HG03280 (cell line): ENCODE measurements at regions not wholly inside any gene's neighbourhood (a gene's known extent, or its start where the extent isn't known, plus 50 kb on each side); places are given as distances from the start of the nearest gene placed in this dataset.

Source experiments
- ATAC-seq: cut with Tn5 transposase; IDR thresholded peaks from one replicate; pipeline ENCODE4 v1.9.1; 2021; ENCODE audit warnings: mild to moderate bottlenecking, moderate library complexity; ENCODE audit not compliant: unreplicated experiment

DNA sequence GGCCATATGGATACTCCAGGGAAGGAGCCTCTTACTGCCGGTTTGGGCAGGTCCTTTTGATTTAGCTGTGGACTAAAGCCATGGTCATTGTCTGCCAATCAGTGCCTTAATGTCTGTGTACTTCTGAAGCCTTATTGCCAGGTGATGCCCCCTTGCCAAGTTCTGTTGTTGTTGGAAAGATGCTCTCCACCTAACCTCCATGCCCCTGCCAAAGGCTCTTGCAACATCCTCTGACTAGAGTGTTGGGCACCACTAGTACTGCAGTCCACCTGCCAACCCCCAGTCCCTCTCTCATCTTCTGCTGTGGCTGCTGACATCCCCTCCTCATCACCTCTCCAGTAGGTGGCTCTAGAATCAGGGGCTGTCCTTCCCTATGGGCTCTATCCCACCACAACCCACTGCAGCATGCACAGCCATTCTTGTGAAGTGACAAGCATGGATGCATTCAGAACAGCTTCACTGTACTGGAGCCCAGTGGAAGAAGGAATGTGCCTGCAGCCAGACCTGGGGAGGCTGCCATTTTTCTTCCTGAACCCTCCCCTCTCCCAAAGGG lies 375.3 kb upstream of the CDH5 start:
- no peak for ATAC-seq

- no peak for ATAC-seq
These were observed 376.5 kb upstream of the CDH5 start for GRCh38 chr16:65989861-65990604.

DNA sequence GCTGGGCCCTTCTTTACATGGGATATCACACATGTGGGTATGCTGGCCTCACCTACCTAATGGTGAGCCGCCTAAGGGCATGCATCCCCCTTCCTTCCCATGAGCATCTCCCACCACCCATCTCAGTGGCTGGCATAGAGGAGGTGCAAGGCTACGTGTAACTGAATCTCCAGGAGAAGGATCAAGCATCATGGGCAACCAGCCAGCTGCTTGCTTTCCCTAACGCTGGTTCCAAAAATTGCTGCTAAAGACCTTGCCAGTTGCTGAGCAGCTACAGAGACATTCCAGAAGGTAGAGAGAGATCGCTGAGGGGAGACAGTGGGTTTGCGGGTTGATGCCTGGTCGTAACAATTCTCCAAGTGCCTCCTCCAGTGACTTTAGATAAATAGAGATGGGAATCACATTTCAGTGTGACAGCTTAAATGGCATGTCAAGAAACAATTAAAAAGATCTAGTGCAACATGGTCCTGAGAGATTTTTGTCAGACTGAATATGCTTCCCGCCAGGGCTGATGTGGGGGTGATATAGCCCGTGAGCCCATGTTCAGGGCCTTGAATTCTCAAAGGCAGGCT lies 378.4 kb upstream of the CDH5 start:
- ATAC-seq: no peak

DNA sequence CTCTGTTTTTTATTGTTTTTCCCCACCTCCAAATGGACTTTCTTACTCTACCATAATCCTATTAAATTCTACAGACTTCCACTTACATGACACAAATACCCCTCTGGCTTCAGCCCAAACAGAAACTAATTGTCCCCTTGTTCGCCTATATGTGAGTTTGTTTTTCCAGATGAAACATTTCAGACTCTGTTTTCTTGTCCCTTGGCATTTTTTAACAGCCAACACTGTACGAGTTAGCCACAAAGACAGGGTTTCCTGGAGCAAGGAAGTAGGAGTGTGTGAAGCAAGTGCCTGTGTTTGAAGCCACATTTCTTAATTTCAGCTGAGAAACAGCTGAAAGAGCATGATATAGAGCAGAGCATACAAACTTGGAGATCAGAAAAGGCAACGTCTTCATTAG lies 382.2 kb upstream of the CDH5 start:
- no peak for ATAC-seq

DNA sequence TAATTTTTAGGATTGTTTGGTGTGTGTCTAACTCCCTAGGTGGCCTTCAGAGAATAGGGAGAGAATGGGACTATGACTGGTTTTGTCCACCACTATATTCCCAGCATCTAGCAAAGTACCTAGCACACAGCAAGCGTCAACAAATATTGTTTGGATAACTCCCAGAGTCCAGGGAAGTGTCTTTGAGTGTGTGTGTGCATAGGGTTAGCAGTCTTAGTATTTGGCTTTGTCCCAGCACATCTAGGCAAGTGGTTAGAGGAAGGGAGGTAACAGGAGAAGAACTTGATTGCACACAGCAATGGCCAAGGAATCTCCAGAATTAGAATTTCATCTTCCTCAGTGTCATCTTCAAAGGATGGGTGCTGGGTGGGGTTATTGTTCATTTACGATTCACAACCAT lies 385.4 kb upstream of the CDH5 start:
- ATAC-seq: no peak

DNA sequence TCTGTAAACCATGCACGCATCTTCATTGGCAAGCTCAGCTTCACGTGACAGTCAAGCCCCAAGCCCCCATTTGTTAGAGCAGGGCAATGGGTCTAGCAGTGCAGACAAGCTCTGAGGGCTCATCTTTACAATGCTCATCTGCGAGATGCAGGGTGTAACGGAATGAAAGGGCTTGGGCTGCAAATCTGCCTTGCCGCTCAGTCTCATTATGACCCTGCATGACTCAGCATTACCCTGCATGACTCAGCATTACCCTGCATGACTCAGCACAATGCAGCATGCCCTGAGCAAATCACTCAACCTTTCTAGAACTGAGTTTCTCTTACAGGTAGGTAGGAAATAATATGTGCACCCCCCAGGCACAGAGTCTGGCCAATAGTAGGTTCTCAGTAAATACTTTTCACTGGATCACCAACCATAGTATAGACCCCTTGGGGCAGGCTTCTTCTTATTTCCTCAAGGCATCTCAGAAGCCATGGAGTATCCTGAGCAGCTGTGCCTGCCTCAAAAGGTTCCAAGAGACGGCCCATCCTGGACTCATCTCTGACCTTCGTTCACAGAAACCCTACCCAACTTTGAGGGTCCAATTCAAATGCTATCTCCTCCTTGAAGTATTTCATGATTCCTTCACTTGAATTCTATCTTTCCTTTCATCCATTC lies 391.3 kb upstream of the CDH5 start:
- no peak for ATAC-seq

DNA sequence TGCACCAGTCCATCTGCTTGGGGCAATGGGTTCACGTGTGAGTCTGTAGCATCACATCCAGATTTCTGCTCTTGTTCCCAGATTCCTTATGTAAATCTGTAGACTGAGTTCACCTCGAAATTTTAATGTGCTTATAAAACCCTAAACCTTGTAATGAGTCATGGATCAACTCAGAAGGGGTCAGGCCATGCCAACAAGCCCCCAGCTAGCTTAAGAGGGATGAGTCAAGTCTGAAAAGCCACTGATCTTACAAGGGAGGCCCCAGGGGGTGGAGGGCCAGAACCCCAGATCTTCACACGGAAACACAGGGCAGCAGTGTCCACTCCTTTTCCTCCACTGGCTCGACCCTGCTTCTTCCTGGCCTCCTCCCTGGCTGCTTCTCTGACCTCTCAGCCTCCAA lies 399.1 kb upstream of the CDH5 start:
- no peak for ATAC-seq

DNA sequence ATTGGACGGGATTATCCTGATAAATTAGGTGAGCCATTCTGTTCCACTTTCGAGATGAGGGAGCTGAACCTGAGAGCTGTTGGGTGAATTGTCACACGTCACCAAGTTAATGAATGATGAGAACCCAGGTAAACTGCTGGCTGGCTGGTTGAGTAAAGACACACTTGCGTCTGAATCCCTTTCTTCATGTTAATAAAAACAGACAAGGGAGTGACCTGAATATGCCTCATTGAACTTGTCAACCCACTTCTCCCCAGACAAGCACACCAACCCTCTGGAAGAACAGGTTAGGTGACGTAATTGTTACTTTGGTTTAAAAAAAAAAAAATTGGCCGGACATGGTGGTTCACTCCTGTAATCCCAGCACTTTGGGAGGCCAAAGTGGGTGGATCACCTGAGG lies 400.9 kb upstream of the CDH5 start:
- ATAC-seq: no peak

GRCh38 chr16:65964752-65965151 lies 401.7 kb upstream of the CDH5 start:
- ATAC-seq: no peak

DNA sequence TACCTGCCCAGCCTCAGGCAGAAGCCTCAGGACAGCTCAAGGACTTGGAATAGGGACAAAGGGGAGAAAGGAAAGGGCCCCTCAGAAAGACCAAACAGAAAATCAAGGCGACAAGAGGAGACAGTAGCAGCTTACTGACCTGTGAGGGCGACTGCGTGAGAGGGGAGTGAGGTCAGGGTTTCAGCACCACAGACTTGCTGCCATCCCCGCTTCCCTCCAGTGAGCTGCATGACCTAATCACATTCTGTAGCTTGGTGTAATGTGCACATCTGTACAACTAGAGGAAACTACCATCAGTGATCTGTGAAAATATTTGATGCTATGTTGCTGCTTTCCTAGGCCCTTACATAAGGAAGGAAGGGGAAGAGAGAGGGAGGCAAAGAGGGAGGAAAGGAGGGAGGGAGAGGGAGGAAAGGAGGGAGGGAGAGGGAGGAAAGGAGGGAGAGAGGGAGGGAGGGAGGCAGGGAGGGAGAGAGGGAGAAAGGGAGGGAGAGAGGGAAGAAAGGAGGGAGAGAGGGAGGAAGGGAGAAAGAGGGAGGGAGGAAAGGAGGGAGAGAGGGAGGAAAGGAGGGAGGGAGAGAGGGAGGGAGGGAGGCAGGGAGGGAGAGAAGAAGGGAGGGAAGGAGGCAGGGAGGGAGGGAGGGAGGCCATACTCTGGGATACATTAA lies 404.9 kb upstream of the CDH5 start:
- no peak for ATAC-seq

GRCh38 chr16:65959983-65960382 lies 406.5 kb upstream of the CDH5 start:
- no peak for ATAC-seq

- no peak for ATAC-seq
These were observed 408.4 kb upstream of the CDH5 start for GRCh38 chr16:65958086-65958485.

- no peak for ATAC-seq
These were observed 410.4 kb upstream of the CDH5 start for GRCh38 chr16:65956100-65956499.

DNA sequence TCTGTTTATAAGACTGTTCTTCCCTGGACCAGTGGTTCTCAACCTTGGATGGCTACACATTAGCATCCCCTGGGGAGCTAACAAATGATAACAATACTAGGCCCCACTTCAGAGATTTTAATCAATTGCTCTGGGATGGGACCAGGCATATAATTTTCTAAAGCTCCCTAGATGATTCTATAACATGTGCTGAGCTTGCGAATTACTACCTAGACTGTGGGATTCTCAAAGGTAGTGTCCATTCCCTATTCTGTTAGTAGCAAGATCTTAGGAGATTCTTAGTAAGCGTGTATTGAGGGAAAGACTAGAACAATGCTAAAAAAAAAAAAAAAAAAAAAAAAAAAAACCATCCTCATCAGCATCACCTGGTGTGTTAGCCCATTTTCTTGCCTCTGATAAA lies 412.0 kb upstream of the CDH5 start:
- no peak for ATAC-seq

DNA sequence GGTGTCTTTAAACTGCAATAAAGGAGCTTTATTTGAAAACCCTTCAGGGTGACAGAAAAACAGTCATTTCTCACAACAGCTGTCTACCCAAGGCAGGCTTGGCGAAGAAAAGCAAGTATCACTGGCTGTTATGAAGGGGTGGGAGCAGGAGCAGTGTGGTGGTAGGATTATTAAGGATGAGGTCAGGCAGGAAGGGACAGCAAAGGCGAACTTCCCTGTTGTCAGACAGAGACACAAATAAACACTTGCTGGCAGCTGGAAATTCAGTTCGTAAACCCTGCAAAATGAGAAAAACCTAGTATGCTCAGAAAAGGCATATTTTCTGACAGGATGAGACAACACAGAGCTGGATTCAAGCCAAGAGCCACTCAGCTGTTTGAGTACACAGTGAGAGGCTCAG lies 416.3 kb upstream of the CDH5 start:
- ATAC-seq: no peak

- no peak for ATAC-seq
These were observed 418.1 kb upstream of the CDH5 start for GRCh38 chr16:65948361-65948760.

- ATAC-seq: no peak
These were observed 418.5 kb upstream of the CDH5 start for GRCh38 chr16:65947951-65948350.

GRCh38 chr16:65945493-65945892 lies 421.0 kb upstream of the CDH5 start:
- ATAC-seq: no peak

DNA sequence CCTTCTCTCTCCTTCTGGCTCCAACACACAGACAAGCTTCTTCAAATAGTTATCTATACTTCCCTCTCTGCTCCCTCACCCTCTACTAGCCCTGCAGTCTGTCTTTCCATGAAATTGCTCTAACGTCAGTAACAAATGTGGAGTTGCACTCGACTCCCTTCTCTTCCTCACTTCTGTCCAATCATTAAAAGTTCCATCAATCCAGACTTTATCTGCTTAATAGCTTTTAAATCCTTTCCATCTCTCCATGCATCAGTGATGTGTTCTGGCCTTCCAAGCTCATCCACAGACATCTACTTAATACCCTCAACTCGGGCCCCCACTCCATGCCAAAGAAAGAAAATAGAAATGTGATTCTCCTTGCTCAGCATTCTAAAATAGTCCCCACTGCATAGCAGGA lies 422.1 kb upstream of the CDH5 start:
- no peak for ATAC-seq

DNA sequence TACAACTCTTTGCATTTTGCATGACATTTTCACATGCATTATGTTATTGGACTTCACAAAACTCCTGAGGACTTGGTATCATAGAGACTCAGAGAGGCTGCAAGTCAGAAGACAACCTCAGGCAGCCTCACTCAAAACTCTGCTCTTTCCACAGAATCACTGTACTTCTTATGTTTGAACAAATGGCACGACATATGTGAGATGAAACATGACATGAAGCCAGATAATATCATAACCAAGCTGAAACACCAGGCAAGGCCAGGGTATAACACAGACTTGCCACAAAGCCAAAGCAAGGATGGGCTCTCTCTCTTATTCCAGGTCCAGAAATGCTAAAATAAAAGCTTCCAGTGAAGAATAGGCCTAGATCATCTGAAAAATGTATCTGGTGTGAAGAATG lies 425.8 kb upstream of the CDH5 start:
- no peak for ATAC-seq

DNA sequence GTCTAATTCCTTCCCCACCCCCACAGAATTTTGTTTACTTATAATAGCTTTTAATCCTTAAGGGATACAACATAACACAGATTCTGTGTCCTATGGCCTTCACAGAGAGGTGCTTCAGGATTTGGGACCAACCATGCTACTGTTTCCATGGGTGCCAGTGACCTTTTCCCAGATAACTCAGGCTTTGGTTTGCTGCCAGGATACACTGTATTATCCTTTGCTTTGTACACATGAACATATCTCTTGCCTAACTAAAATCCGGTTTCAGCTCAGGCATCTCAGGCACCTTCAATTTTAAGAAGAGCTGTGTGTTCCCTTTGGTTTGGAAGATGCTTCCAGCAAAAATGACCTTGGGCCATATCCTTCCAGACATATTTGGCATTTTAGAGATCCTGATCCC lies 428.4 kb upstream of the CDH5 start:
- no peak for ATAC-seq

DNA sequence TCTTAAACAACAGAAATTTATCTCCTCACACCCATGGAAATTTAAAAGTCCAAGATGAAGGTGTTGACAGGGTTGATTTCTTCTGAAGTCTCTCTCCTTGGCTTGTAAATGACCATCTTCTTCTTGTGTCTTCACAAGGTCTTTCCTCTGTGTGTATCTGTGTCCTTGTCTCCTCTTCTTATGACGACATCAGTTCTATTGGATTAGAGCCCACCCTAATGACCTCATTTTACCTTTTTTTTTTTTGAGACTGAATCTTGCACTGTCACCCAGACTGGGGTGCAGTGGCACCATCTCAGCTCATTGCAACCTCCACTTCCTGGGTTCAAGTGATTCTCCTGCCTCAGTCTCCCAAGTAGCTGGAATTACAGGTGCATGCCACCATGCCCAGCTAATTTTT lies 429.0 kb upstream of the CDH5 start:
- no peak for ATAC-seq
